Epithelial cell of esophagus (primary cell): ENCODE measurements at regions not wholly inside any gene's neighbourhood (a gene's known extent, or its start where the extent isn't known, plus 50 kb on each side); places are given as distances from the start of the nearest gene placed in this dataset.
A peak's percentile ranks its signal among the peaks of the same experiment; 100 is the strongest.

Experiments used
- DNase-seq: peaks from one replicate; pipeline ENCODE4 v3.0.0; 2010; ENCODE audit warnings: low read depth
- H3K4me3 ChIP-seq: 2 replicates; pipeline ENCODE4 v1.5.1; 2011; ENCODE audit warnings: mild to moderate bottlenecking, low read length, control low read depth
- TF ChIP-seq, protein P1 (sequence below): IDR thresholded peaks from 2 replicates; pipeline ENCODE4 v1.5.1; 2011; ENCODE audit warnings: low read depth, mild to moderate bottlenecking, low read length, control low read depth, inconsistent platforms; ENCODE audit not compliant: insufficient read depth; ENCODE audit errors: missing control alignments

DNA sequence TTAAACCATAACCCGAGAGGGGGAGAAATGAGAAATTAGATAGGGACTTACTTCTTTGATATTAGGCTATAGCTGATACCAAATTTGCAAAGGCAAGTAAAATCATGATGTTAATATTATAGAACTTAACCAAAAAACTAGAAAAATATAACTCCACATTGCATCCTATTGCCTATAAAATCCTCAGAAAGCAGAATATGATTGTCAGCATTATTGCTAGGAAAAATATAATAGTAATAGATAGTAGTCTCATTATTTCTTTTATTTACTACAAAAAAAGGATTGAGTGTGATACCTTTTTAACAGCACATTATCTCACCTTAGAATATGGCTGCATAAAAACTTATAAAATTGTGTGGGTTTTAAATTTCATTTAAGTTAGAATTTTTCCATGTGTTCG lies 206.5 kb upstream of the CDIN1 start:
- no peak for DNase-seq
- TF ChIP-seq, protein P1, sequence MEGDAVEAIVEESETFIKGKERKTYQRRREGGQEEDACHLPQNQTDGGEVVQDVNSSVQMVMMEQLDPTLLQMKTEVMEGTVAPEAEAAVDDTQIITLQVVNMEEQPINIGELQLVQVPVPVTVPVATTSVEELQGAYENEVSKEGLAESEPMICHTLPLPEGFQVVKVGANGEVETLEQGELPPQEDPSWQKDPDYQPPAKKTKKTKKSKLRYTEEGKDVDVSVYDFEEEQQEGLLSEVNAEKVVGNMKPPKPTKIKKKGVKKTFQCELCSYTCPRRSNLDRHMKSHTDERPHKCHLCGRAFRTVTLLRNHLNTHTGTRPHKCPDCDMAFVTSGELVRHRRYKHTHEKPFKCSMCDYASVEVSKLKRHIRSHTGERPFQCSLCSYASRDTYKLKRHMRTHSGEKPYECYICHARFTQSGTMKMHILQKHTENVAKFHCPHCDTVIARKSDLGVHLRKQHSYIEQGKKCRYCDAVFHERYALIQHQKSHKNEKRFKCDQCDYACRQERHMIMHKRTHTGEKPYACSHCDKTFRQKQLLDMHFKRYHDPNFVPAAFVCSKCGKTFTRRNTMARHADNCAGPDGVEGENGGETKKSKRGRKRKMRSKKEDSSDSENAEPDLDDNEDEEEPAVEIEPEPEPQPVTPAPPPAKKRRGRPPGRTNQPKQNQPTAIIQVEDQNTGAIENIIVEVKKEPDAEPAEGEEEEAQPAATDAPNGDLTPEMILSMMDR: no peak
- no peak overlapping the region for H3K4me3 ChIP-seq

DNA sequence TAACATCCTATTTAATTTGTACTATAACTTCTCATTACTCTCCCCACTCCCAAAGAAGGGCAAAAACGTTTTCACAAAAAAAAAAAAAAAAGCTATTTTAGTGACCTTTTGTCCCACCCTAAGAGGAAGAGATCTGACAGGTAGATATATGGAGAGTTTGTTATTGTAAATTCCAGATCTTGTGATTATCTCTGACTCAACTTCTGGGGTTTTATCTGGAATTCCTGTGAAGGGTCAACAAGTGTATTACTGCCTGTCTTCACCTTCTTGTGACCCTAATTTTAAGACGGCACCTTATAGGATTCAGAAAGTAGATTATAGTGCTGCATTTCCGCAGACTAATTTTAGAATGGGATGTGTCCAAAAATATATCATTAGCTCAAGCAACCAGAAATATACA lies 205.9 kb upstream of the CDIN1 start:
- TF ChIP-seq, protein P1: no peak

DNA sequence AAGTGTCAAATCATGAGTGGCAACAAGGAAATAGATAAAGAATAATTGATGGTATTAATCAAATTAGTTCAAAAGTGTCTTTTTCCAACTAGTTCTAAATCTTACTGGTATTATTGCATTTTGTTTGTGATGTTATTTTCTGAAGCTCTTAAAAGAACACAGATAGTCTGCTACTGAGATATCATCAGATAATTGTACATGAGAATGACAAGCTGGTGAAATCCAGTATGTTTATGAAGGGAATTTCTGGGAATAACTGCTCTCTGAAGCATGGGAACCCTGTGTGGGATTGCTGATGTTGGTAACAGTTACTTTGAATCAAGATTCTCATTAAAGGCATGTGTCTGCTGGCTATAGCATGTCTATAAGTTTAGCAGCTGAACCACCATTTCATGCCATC lies 190.3 kb upstream of the CDIN1 start:
- no peak overlapping the region for H3K4me3 ChIP-seq
- TF ChIP-seq, protein P1: no peak
- no peak for DNase-seq

More for the DNA sequence above, 205.9 kb upstream of the CDIN1 start:
- DNase-seq: no peak
- no peak overlapping the region for H3K4me3 ChIP-seq

DNA sequence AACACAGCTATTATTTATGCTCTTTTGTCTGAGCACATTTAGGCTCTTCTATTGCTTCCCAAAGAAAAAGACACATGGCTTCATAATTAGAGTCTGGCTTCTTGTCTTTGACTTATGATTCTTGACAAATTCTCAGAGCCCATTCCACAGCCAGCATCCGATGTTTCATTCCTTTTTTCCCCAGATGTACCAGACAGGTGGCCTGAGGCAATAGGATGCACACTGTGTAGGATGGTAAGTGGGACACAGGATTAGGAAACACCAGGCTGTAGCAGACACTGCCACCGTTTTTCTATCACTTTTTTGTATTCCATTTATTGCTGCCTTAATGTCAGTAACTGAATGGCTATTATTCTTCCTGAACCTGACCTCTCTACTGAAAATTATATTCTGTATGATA lies 188.9 kb upstream of the CDIN1 start:
- no peak for DNase-seq
- TF ChIP-seq, protein P1: no peak
- no peak overlapping the region for H3K4me3 ChIP-seq

DNA sequence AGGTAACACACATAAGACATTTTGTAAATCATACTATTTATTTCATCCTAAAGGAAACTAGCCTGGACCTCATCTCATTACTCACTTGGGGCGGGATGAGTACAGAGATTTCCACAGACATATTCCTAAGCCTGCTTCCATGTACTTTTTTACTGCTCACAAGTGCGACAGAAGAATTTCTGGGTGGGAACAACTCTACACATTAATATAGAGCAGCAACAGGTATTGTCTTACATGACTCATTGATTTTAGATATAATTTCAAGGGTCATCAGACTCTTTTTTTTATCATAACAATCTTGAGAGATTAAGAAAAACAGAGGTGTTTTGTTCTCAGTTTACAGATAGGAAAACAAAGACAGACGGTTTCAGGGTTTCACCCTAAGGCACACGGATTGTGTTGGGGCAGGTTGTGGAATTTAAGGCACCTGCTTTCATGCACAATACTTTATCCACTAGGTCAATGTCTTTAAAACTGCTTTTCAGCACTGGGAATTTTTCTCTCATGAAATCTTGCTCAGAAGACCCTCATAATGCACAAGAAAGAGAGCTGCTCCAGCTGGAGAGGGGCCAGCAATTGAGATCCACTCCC lies 186.7 kb upstream of the CDIN1 start:
- TF ChIP-seq, protein P1: no peak
- no peak overlapping the region for H3K4me3 ChIP-seq
- peak; percentile 73 for DNase-seq

DNA sequence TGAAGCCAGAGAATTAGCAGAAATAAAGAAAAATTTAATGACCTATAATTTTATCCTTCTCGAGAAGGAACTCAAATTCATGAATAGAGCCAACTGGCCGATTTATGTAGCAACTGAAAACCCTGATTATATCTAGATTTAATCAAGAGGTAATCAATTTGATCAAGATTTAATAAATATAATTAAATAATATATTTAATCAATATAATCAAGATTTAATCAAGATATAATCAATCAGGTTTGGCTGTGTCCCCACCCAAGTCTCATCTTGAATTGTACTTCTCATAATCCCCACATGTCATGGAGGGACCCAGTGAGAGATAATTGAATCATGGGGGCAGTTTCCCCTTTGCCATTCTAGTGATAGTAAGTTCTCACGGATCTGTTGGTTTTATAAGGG lies 181.2 kb upstream of the CDIN1 start:
- DNase-seq: no peak
- H3K4me3 ChIP-seq: no peak overlapping the region
- TF ChIP-seq, protein P1: no peak

DNA sequence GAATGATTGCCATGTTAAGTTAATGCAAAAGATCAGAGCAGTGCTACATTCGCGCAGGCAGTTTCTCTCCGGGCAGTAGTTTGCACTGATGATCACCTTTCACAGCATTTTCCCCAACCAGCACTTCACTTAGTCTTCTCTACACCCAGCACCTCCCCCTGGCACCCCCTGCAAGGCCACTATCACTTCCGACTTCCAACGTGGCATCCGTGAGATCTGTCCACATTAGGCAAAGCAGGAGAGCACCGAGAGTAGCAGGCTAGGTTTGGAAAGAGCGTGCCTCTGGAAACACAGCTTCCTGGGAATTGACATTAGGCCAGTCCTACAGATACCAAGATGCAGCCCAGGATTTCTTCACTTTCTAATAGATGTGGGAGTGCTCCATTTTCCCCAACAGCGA lies 180.2 kb upstream of the CDIN1 start:
- no peak for DNase-seq
- no peak overlapping the region for H3K4me3 ChIP-seq
- TF ChIP-seq, protein P1: no peak
